SKM-1 treated with dmso at 0.1 percent for 144 hours (cell line): ENCODE measurements at regions not wholly inside any gene's neighbourhood (a gene's known extent, or its start where the extent isn't known, plus 50 kb on each side); places are given as distances from the start of the nearest gene placed in this dataset.

Experiments used
- DNase-seq: peaks from one replicate; lab custom pipeline; 2025; ENCODE audit not compliant: unreplicated experiment; lab: John Stamatoyannopoulos, UW

DNA sequence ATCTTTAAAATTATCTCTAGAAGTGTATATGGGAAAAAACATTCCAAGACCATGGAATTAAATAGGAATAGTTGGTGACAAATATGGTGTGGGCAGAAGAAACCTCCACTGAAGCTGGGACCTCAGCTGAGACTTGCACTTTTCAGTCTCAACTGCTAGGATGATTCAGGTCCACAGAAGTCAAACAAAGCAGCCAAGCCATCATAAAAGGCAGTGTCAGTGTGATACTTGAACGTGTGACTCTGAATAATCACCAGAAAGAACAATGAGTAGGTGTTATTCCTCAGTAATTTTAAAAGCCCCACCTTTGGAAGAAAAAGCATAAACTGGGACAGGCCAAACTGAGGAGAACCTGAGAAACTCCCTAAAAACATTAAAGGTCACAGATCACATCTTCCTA lies 90.7 kb downstream of the ZNF281 start:
- no peak for DNase-seq

DNA sequence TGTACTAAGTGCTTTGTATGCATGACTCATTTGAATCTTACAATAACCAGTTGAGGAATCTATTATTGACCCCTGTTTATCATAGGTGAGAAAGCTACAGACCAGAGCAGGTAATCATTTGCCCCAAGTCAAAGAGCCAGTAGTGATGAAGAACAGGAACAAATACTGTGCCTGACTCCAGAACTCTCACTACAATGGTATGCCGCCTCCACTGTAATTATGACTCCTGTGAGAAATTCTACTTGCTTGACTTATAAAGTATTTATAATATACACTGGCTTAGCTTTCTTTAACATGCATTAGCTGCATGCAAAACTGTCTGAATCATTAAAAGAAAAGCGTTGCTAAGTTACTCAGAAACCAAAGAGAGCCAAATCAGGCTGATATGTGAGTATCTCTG lies 92.6 kb downstream of the ZNF281 start:
- no peak for DNase-seq

DNA sequence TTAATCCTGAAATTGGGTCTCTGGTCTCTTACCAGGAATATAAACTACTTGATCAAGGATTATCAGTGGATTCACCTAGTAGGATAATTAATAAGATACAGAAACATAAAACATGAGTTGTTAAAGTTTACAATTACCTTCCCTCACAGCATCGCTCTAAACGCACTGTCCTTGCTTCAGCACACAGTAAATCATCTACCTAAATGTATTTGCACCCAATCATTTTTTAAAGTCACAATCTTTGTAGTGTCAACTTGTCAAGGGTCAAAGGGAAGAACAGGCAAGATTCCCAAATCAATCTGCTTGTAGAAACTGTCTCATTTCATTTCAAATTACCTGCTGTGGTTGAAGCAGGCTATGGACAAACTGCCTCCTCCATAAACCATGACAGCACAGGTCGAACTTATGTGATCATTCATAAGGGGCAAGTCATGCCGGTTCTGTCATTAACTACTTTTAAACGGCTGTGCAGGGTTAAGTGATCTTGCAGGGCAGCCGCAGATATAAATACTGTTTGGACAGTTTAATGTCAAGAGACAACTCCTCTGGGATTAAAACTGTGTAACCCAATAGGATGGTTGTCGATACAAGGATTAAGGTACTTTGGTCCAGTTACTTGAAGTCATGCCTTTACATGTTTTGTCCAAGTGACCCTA lies 93.6 kb downstream of the ZNF281 start:
- no peak for DNase-seq

DNA sequence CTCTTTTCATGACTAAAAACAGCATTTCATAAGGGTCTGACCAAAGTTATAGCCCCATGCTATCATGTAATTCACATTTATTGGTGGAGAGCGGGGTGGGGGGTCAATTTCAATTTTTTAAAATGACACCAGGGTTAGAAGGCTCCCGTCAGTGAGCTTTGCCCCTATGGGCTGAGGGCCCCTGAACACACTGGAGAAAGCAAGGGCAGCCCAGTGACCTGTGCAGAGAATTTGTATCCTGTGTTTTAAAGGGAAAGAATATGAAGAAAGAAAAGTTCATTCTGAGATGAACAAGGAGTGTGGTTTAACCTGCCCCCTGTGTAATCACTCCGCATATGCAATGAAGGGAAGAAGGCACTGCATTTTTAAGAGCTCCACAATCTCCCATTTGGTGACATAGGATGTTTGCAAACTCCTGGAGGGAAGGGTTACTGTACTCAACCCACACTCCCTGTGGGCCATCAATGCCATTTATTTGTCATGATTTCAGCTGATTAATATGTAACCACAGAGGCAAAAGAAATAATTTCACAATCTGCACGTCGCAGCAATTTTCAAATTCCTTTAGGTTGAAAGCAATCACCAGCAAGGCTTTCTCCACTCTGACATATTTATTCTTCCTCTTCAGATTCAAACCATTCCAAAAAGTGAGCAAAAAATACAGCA lies 95.6 kb downstream of the ZNF281 start:
- no peak for DNase-seq

DNA sequence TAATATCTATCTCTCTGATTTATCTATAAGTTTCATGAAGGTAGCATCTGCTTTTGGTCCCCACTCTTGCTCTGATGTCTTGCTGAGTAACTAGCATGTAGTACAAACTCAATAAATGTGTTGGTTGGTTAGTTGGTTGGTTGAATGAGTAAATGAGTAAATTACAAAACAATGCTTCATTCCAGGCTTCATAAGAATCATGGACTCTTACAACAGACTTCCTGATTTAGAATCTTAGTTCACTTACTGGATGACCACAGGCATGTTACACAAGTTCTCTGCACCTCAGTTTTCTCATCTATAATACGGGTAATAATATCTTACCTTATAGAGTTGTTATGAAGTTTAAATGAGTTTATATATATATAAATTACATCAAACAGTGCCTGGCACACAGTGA lies 98.6 kb downstream of the ZNF281 start:
- DNase-seq, result peak; percentile 93

DNA sequence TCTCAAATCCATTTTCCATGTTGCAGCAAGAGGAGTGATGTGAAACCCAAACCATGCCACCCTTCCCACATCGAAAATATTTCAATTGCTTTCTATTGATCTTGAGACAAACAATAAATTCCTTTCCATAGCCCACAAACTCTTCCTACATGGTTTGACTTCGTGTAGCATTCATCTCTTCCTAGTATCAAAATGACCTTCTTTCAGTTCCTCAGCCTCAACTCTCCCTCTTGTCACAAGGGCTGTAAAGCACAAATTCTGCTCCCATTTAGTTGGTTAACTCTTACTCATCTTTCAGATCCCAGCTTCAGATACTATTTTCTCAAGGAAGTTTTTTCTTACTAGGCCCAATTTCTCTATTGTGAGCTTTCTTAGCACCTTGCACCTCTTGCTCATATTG lies 99.0 kb downstream of the ZNF281 start:
- no peak for DNase-seq

DNA sequence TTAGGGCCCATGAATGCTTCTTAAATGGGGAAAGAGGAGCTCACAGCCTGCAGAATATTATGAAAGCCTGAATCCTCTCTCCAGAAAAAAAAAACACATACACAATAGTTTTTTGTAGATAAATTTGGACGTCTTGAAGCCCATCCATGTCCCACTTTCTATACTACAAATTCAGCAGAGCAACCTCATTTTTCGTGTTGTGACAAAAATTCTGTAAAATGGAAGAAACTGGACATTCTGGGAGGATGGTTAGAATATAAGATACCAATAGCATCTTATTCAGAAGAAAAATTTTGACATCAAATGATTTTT lies 102.1 kb downstream of the ZNF281 start:
- DNase-seq, result no peak

DNA sequence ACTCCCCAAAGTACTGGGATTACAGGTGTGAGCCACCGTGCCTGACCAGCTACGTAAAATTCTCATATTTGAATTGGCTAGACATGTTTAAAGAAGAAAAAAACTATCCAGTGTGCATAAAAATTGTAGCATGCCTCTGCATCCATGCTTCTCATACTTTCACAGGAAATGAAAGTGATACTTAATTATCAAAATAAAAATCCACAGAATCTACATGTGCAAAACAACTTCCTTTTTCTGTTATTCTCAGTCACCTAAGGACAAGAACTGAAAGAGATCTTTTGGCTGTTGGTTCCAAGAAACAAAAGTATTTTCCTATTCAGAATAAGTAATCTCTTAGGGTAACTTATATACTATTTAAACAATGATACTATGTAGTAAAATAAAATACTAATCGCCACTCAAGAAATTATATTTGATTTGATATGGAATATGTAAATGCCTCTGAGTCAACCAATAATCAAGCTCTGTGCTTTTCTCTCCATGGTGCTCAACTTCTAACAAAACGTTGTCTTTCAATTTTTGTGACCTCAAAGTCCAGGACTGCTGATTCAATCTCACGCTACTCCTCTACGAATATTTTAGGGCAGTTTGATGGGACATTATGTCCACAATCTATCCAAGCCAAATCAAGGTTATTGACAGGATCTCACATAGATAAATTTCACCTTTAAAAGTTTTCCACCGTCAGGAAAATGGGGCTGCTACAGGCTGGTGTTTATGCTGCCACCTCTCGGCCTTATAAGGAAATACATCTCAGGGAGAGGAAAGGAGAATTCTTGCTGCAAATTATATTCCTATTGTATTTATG lies 102.7 kb downstream of the ZNF281 start:
- peak; percentile 71 for DNase-seq

DNA sequence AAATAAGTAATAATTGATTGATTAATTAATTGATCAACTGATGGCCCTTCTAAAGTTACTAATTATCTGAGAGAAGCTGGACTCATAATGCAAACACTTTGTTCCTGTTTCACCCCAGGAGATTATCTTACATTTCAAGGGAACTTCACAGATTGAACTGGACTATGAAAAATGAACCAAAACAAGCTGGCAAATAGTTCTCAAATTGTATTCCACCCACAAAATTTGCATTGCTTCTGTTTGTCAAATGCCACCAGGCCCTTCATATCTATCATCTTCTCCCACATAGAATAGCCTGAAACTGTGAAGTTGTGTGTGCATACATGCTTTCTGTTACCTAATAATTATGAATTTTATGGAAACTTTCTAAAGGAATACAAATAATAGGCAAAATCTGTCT lies 104.0 kb downstream of the ZNF281 start:
- no peak for DNase-seq

DNA sequence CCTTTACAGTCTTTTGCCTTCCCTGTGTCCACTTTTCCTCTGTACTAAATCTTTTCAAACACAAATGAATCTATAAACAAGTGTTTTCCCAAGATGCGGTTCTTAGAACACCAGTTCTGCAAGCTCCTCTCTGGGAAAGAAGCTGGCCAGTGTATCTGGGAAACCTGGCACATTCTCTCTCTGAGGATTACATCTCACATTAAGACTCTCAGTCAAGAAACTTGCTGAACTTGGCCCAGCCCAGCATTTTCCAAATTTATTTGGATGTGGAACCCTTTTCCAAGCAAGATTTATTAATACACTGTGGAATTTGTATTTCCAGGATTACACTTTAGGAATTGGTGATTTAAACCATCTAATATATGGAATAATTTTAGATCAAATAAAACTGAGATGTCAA lies 105.7 kb downstream of the ZNF281 start:
- DNase-seq, result no peak

DNA sequence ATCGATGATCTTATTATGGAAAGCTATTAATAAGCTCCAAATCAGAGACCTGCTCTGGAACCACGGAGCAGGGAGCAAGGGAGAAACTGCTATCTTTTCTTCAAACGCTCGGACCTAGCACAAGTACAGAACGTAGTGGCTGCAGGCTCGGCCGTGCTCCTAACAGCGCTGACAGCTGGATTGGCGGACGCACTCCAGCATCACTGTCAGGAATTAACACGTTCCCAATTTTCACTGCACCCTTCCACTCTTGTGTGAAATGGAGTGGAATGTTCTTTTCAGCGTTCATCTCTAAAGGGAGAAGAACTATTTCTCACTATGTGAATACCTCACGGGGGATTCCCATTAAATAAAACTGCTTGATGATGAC lies 106.9 kb downstream of the ZNF281 start:
- DNase-seq, result no peak

DNA sequence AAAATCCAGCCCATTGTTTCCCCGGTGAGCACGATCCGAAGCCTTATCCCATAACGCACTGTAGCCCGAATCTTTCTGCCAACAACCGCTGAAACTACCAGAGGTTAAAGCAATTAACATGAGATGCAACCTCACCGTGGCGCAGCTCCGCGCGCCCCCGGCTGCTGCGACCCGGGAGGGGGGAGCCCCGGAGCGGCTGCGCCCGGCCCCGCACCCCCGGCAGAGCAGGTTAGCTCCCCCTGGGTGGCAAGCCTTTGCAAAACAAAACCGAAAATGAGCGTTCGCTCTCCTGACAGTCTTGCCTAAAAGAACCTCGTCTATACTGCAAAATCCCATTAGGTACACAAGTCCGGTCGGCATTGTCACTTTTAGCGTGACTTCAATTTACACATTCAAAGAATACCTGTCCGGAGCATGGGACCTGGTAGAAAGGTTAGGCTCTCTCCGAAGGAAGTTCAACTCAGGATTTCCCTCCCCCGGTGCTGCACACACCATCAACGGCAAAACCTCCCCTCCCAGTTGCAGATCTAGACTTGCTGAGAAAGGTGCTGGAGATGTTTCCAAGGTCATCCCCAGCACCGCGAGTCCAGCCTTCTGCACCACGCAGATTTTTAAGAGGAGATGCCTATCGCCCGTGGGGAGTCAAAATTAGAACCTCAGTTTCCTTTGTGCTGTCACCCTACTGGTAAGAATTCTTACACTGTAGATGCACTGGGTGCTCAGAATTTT lies 107.5 kb downstream of the ZNF281 start:
- peak; percentile 55 for DNase-seq

DNA sequence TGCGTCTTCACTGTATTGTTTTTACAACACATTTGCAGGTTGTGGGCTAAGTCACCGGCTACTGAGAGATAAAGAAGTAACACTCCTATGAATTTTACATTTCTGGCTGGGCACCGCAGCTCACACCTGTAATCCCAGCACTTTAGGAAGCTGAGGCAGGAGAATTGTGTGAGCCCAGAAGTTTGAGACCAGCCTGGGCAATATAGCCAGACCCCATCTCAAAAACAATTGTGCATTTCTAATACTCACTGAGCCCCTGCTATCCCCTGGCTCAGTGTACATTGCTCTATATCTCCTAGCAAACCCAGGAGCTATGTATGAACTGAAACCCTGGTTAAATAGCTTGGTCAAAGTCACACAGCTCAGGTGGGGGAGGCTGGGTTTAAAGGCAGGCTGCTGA lies 108.7 kb downstream of the ZNF281 start:
- DNase-seq, result no peak

DNA sequence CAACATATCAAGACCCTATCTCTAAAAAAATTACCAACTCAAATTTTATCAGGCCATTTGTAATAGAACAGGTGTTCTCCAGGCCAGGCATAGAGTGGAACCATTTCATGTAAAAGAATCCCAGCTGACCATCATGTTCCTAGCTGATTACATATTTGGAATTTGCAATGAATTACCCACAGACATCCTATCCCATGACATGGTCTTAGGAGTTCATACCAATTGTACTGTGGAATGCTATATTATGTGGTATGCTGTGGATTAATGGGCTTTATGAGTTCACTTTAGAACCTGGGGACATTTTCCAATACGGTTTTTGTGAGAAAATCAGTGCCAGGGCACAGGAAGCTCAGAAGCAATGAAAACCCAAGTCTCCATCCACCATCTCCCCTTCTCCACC lies 110.3 kb downstream of the ZNF281 start:
- DNase-seq, result no peak

DNA sequence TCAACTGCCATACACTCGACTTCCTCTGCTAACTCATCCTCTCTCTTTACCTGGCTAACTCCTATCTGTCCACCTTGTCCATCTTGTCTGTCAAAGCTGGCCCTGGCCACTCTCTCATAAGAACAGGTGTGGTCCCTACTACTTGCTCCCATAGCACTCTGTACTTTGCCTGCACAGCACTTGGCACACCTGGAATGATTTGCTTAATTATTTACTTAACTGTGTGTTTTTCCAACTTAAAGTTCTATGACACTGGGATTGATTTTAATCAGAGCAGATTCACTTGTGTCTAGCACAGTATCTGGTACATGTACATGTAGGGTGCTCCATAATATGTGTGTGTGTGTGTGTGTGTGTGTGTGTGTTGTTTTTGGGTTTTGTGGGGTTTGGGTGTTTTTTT lies 111.6 kb downstream of the ZNF281 start:
- DNase-seq, result no peak

DNA sequence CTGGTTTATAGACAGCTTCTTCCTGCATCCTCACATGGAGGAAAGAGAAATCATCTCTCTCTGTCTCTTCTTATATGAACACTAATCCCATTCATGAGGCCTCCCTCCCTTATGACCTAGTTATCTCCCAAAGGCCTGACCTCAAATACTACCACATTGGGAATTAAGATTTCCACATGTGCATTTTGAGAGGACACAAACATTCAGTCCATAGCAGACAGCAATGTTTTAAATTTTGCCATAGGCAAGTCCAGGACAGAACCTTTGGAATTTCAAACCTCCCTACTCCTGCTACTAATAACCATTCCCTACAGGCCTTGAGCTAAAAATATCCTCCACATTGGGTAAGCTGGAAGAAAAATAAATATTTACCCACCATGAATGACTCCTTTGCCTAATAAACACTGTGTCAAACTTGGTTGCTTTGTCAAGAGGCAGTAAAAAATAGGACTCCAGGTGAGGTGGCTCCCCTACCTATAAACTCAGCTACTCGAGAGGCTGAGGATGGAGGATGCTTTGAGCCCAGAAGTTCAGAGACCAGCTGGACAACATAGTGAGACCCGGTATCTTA lies 113.7 kb downstream of the ZNF281 start:
- no peak for DNase-seq

DNA sequence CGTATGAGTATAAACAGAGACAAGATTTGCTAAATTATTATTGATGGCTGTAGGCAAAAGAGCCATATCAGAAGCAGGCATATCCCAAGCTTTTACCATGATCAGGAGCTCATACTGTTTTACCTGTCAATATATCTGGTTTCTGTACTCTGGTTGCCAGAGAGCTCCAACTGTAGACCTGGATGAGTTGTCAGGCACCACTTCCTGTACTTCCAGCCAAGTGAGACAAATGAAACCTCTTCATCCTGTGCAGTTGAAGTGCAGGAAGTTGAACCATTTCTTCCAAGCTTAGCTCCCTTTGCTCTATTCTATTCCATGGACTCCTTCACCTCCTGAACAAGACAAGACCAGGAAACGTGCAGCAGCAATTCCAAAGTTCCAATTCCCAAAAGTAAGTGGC lies 115.6 kb downstream of the ZNF281 start:
- no peak for DNase-seq

DNA sequence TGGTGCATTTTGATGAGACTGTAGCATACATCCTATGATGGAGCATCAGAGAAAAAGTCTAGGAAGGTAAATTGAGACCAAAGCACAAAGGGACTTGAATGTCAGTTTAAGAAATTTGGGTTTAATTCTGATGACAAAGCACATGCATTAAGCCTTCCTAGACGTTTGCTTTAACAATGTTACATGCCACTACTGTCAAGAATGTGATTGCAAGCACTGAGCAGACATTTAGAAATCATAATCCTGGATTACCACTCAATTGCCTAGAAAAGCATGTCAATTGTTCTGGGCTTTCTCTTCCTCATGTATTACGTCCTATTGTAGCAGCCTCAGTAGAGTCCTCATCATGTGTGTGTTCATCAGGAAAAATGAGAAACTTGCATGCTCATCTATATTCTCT lies 117.1 kb downstream of the ZNF281 start:
- DNase-seq, result no peak

DNA sequence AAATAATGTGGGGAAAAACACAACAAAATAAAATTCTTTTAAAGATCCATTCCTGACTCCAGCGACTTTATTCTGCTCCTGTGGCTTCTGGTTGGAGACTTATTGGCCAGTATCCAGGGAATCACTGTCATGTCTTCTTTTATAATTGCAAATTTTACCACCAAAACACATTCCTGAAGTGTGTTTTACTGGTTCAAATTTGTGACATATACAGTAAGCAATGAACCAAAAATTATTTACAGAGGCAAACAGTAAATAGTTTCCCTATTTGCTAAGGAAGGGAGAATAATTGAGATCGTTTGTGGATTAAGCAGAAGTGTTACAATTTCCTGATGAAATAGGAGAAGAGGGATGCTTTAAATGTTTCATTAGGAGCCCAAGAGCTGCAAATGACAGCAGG lies 118.7 kb downstream of the ZNF281 start:
- no peak for DNase-seq

DNA sequence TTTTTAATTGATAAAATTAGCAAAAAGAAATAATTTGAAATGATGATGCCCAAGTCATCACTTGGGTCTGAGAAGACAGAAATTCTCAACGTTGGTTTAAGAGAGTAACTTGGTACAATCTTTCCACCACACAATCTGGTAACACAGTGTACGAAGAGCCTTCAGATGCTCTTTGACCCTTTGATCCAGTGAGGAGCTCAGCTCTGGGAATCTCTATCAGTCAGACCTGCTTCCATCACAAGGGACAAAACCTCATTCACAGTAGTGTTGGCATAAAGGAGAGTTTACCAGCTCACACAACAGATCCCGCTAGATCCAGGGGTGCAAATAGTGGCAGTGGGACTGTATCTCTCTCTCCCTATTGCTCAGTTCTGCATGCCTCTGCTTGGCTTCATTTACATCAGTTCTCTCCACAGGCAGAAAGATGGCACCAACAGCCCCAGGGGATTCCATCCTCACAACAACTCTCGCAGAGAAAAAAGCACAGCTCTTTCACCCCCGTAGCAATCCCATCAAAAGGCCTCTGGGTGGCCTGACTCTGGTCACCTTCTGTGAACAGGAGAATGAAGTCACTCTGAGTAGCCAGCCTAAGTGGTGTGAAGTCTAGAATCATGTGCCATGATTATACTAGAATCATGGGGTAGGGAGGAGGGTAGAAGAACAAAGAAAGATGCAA lies 119.7 kb downstream of the ZNF281 start:
- peak; percentile 26 for DNase-seq

DNA sequence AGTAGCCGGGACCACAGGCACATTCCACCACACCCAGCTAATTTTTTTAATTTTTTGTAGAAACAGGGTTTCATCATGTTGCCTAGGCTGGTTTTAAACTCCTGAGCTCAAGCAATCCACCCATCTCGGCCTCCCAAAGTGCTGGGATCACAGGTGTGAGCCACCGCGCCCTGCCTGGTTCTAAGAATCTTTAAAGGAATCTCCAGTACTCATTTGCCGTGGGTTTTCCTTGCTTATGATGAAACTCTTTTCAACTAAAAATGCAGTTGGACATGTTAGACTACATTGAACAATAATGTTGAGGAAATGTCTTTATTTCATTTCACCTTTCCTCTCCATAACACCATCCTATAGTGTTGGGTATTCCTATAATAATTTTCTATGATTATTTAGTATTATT lies 121.6 kb downstream of the ZNF281 start:
- DNase-seq, result no peak
